ENCODE measurements at regions not wholly inside any gene's neighbourhood (a gene's known extent, or its start where the extent isn't known, plus 50 kb on each side); places are given as distances from the start of the nearest gene placed in this dataset.

DNA sequence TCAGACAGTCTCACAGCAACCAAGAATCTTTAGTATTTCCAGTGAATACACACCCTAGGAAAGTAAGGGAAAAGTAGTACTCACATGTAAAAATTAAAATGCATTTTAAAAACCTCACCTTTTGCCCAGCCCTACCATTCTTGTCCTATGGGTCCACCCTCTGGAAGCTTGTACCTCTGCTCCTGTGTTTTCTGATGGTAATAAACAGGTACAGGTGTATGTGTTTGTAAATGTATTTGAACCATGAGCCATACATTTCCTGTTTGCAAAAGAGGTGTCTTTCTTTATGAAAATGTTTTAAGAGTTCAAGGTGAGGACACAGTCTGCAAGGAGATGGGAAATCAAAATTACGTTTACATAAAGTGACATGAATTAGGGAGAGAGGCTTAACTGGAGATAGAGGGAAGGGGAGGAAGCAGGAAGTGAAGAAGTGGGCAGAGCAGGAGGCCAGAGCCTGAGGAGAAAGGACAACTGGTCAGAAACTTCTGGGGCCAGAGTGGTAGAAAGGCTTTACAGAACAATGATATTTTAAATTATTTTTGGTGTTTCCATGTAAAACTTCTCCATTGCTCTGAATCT lies 52.0 kb upstream of the IVNS1ABP start:
- no peak for DNase-seq (ENCODE audit: low read depth)
- TF ChIP-seq, protein P1, sequence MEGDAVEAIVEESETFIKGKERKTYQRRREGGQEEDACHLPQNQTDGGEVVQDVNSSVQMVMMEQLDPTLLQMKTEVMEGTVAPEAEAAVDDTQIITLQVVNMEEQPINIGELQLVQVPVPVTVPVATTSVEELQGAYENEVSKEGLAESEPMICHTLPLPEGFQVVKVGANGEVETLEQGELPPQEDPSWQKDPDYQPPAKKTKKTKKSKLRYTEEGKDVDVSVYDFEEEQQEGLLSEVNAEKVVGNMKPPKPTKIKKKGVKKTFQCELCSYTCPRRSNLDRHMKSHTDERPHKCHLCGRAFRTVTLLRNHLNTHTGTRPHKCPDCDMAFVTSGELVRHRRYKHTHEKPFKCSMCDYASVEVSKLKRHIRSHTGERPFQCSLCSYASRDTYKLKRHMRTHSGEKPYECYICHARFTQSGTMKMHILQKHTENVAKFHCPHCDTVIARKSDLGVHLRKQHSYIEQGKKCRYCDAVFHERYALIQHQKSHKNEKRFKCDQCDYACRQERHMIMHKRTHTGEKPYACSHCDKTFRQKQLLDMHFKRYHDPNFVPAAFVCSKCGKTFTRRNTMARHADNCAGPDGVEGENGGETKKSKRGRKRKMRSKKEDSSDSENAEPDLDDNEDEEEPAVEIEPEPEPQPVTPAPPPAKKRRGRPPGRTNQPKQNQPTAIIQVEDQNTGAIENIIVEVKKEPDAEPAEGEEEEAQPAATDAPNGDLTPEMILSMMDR (IDR thresholded peaks at IDR 0.05; ENCODE audit: control insufficient read depth, extremely low read depth, insufficient read depth): no peak
- no peak overlapping the region for H3K4me3 ChIP-seq (ENCODE audit: low read depth, low read length)

DNA sequence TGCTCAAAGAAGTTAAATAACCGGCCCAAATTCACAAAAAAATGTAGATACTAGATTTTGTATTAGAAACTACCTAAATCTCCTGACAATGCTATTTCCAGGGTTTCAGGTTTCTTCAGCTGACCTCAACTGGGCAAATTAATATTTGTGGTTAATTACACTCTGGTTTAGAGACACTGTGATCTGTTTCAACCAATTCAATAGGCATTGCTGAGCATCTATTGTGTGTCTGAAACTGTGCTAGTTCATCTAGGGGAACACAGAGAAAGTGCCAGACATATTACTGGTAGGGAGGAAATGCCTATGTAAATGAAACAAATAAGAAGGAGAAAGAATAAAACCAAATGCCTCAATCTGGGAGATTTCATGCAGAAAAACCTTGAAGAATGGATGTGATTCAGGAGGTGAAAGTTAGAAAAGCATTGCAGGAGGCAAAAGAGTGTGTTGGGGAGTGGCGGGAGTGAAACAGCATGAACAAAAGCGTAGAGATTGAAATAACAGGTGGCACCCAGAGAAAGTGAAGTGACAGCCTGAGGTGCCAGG lies 51.3 kb upstream of the IVNS1ABP start:
- TF ChIP-seq, protein P1 (IDR thresholded peaks at IDR 0.05; ENCODE audit: control insufficient read depth, extremely low read depth, insufficient read depth): no peak
- DNase-seq (ENCODE audit: low read depth): no peak

DNA sequence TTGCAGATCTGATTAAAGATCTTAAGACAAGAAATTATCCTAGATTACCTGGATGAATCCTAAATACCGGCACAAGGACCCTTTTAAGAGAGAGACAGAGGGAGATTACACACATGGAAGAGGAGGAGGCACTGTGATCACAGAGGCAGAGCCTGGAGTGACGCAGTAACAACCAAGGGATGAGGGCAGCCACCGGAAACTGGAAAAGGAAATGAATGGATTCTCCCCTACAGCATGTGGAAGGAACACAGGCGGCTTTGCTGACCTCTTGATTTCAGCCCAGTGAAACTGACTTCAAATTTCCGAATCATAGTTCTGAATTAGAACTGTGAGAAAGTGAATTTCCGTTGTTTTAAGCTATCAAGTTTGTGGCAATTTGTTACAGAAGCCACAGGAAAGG lies 50.2 kb upstream of the IVNS1ABP start:
- no peak for DNase-seq (ENCODE audit: low read depth)
- TF ChIP-seq, protein P1 (IDR thresholded peaks at IDR 0.05; ENCODE audit: control insufficient read depth, extremely low read depth, insufficient read depth): no peak
- no peak overlapping the region for H3K4me3 ChIP-seq (ENCODE audit: low read depth, low read length)

More for the DNA sequence above, 51.3 kb upstream of the IVNS1ABP start:
- no peak overlapping the region for H3K4me3 ChIP-seq (ENCODE audit: low read depth, low read length)
